Loucy (cell line): ENCODE measurements at regions not wholly inside any gene's neighbourhood (a gene's known extent, or its start where the extent isn't known, plus 50 kb on each side); places are given as distances from the start of the nearest gene placed in this dataset.

ENCODE experiments used
- CTCF ChIP-seq: fragments of 200-600 bp; sonication (generic); conservative IDR thresholded peaks from 2 replicates; pipeline ENCODE4 v1.5.1; 2014; ENCODE audit warnings: mild to moderate bottlenecking, antibody characterized with exemption, low read length
- EZH2phosphoT487 ChIP-seq: fragments of 200-600 bp; IDR thresholded peaks from 2 replicates; pipeline ENCODE4 v1.6.1; 2018; ENCODE audit warnings: antibody characterized with exemption, mild to moderate bottlenecking, moderate library complexity, borderline replicate concordance

GRCh38 chr3:28877912-28878311 lies 403.0 kb upstream of the RBMS3 start:
- TF ChIP-seq CTCF: no peak
- no peak for TF ChIP-seq EZH2phosphoT487
